Endodermal cell (in vitro differentiated cells): ENCODE measurements at regions not wholly inside any gene's neighbourhood (a gene's known extent, or its start where the extent isn't known, plus 50 kb on each side); places are given as distances from the start of the nearest gene placed in this dataset.

Experiments used
- DNase-seq: peaks from one replicate; pipeline ENCODE4 v3.0.0-alpha.2; 2017
- H3K27ac ChIP-seq: 2 replicates; pipeline ENCODE4 v1.5.1; 2013; ENCODE audit warnings: mild to moderate bottlenecking, low read depth, low read length, moderate library complexity
- H3K27me3 ChIP-seq: 2 replicates; pipeline ENCODE4 v1.6.1; 2013; ENCODE audit warnings: mild to moderate bottlenecking, low read length, moderate library complexity; ENCODE audit not compliant: insufficient read depth, control insufficient read depth, poor library complexity, severe bottlenecking
- H3K36me3 ChIP-seq: 2 replicates; pipeline ENCODE4 v1.7.0; 2013; ENCODE audit warnings: mild to moderate bottlenecking, low read length, moderate library complexity; ENCODE audit not compliant: control insufficient read depth, insufficient read depth
- H3K4me1 ChIP-seq: one replicate; pipeline ENCODE4 v1.7.0; 2013; ENCODE audit warnings: low read length; ENCODE audit not compliant: control insufficient read depth, insufficient read depth
- H3K4me3 ChIP-seq: 2 replicates; pipeline ENCODE4 v1.5.1; 2013; ENCODE audit warnings: mild to moderate bottlenecking, low read length, moderate library complexity
- H3K9ac ChIP-seq: 2 replicates; pipeline ENCODE4 v1.6.1; 2013; ENCODE audit warnings: mild to moderate bottlenecking, low read length, moderate library complexity; ENCODE audit not compliant: poor library complexity, severe bottlenecking; ENCODE audit errors: extremely low read depth
- H3K9me3 ChIP-seq: 2 replicates; pipeline ENCODE4 v1.6.1; 2013; ENCODE audit warnings: mild to moderate bottlenecking, low read length, moderate library complexity; ENCODE audit not compliant: control insufficient read depth
- H3K27ac Mint-ChIP-seq: 2 replicates; pipeline ENCODE4 v1.8.0; 2020; ENCODE audit warnings: mixed read lengths
- H3K27me3 Mint-ChIP-seq: 2 replicates; pipeline ENCODE4 v1.8.0; 2021; ENCODE audit warnings: mild to moderate bottlenecking, mixed read lengths; ENCODE audit not compliant: insufficient read depth
- H3K36me3 Mint-ChIP-seq: 2 replicates; pipeline ENCODE4 v1.8.0; 2020; ENCODE audit warnings: low read depth, mixed read lengths
- H3K4me1 Mint-ChIP-seq: 2 replicates; pipeline ENCODE4 v1.8.0; 2020; ENCODE audit warnings: mixed read lengths
- H3K4me3 Mint-ChIP-seq: 2 replicates; pipeline ENCODE4 v1.8.0; 2020; ENCODE audit warnings: mild to moderate bottlenecking, moderate library complexity, mixed read lengths
- H3K9me3 Mint-ChIP-seq: 2 replicates; pipeline ENCODE4 v1.8.0; 2020; ENCODE audit warnings: mild to moderate bottlenecking, mixed read lengths
- WGBS, 2 experiments: methylation state at CpG; one replicate each; pipeline versions ENCODE4 v1.1.5 to v1.1.7; 2013; ENCODE audit warnings: missing lambda C conversion rate in 2 of 2, mixed read lengths in 1 of 2; ENCODE audit not compliant: insufficient coverage in 1 of 2, insufficient read length in 1 of 2; 5-methylcytosine and 5-hydroxymethylcytosine counted together
- TF ChIP-seq, protein P1 (sequence below): fragments of 200-600 bp; sonication (generic); conservative IDR thresholded peaks from 2 replicates; pipeline ENCODE4 v1.5.0; 2021; ENCODE audit warnings: antibody characterized with exemption, mild to moderate bottlenecking

DNA sequence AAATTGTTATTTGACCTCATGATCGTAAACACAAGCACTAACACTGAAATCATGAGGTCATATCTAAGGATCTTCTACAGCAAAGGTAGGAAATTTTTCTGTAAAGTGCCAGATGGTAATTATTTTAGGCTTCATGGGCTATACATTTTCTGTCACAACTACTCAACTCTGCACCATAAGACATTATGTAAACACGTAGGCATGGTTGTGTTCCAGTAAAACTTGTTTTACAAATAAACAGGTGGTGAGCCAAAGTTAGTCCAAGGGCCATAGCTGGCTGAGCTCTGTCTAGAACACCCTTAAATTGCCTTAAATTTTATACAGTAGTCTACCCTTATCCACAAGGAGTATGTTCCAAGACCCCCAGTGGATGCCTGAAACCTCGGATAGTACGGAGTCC is 147.3 kb upstream of the CYP1B1 start:
- TF ChIP-seq, protein P1, sequence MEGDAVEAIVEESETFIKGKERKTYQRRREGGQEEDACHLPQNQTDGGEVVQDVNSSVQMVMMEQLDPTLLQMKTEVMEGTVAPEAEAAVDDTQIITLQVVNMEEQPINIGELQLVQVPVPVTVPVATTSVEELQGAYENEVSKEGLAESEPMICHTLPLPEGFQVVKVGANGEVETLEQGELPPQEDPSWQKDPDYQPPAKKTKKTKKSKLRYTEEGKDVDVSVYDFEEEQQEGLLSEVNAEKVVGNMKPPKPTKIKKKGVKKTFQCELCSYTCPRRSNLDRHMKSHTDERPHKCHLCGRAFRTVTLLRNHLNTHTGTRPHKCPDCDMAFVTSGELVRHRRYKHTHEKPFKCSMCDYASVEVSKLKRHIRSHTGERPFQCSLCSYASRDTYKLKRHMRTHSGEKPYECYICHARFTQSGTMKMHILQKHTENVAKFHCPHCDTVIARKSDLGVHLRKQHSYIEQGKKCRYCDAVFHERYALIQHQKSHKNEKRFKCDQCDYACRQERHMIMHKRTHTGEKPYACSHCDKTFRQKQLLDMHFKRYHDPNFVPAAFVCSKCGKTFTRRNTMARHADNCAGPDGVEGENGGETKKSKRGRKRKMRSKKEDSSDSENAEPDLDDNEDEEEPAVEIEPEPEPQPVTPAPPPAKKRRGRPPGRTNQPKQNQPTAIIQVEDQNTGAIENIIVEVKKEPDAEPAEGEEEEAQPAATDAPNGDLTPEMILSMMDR, result no peak
- H3K27ac ChIP-seq, result no peak overlapping the region
- 91 to 93% methylated on average over 1 to 4 of the region's 4 CpGs for WGBS, 2 experiments
- H3K36me3 Mint-ChIP-seq, result no peaks in the 10 kb centered on the region
- no peaks in the 10 kb centered on the region for H3K4me1 ChIP-seq
- H3K27me3 ChIP-seq, result no peaks in the 10 kb centered on the region
- no peaks in the 10 kb centered on the region for H3K36me3 ChIP-seq
- H3K9me3 ChIP-seq, result no peaks in the 10 kb centered on the region
- peaks cover 3% of the 10 kb centered on the region for H3K9me3 Mint-ChIP-seq
- no peak overlapping the region for H3K9ac ChIP-seq
- no peak overlapping the region for H3K4me3 ChIP-seq
- H3K27me3 Mint-ChIP-seq, result peaks cover 14% of the 10 kb centered on the region
- DNase-seq, result no peak
- H3K4me1 Mint-ChIP-seq, result peaks cover 13% of the 10 kb centered on the region
- no peak overlapping the region for H3K4me3 Mint-ChIP-seq
- no peak overlapping the region for H3K27ac Mint-ChIP-seq

DNA sequence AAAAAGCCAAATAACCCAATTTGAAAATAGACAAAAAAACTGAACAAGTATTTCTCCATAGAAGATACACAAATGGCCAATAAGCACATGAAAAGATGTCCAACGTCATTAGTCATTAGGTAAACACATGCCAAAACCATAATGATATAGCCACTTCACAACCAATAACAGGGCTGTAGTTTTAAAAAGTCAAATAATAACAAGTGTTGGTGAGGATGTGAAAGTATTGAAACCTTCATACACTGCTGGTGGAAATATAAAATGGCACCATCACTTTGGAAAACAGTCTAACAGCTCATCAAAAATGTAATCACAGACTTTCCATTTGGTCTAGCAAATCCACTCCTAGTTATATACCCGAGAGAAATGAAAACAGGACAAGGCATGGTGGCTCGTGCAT is 144.2 kb upstream of the CYP1B1 start:
- H3K9me3 ChIP-seq, result no peaks in the 10 kb centered on the region
- H3K9me3 Mint-ChIP-seq, result peaks cover 3% of the 10 kb centered on the region
- no peak overlapping the region for H3K9ac ChIP-seq
- H3K4me3 ChIP-seq, result no peak overlapping the region
- H3K4me1 ChIP-seq, result no peaks in the 10 kb centered on the region
- peaks cover 5% of the 10 kb centered on the region for H3K27me3 Mint-ChIP-seq
- H3K27ac Mint-ChIP-seq, result no peak overlapping the region
- no peaks in the 10 kb centered on the region for H3K27me3 ChIP-seq
- WGBS, 2 experiments, result 93 to 95% methylated on average over 2 to 3 of the region's 3 CpGs
- no peak overlapping the region for H3K27ac ChIP-seq
- H3K4me1 Mint-ChIP-seq, result peaks cover 29% of the 10 kb centered on the region
- no peak for DNase-seq
- H3K36me3 Mint-ChIP-seq, result no peaks in the 10 kb centered on the region
- no peak overlapping the region for H3K4me3 Mint-ChIP-seq
- no peaks in the 10 kb centered on the region for H3K36me3 ChIP-seq
- TF ChIP-seq, protein P1, result no peak

DNA sequence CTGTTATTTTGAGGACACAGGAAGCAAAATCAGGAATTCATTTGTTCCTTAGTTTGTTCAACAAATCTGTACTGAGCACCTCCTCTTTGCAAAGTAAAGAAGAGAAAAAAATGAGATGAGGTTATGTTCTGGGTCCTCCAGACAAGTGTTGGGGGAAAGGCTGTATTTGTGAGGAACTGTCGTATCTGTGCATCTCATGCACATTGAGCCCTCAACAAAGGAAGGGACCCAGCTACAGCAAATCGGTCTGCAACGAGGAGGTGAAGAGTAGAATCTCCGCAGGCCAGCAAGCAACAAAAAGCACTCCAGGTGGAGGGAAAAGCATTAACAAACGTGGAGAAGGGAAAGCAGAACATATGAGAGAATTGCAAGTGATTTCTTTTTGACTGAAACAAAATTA is 143.0 kb upstream of the CYP1B1 start:
- H3K9me3 Mint-ChIP-seq, result peaks cover 3% of the 10 kb centered on the region
- H3K36me3 Mint-ChIP-seq, result no peaks in the 10 kb centered on the region
- Histone ChIP-seq H3K4me3 (no peak overlapping the region), H3K9me3 (no peaks in the 10 kb centered on the region), H3K4me1 (no peaks in the 10 kb centered on the region), H3K9ac (no peak overlapping the region), H3K36me3 (no peaks in the 10 kb centered on the region), H3K27me3 (no peaks in the 10 kb centered on the region), H3K27ac (no peak overlapping the region)
- TF ChIP-seq, protein P1, result no peak
- H3K27ac Mint-ChIP-seq, result no peak overlapping the region
- H3K27me3 Mint-ChIP-seq, result peaks cover 5% of the 10 kb centered on the region
- H3K4me3 Mint-ChIP-seq, result no peak overlapping the region
- WGBS, 2 experiments, result 89% methylated on average over 5 of the region's 5 CpGs
- DNase-seq, result no peak
- peaks cover 30% of the 10 kb centered on the region for H3K4me1 Mint-ChIP-seq
